GM12891 (cell line): ENCODE measurements at regions not wholly inside any gene's neighbourhood (a gene's known extent, or its start where the extent isn't known, plus 50 kb on each side); places are given as distances from the start of the nearest gene placed in this dataset.

Source experiments
- DNase-seq: peaks from one replicate; pipeline ENCODE4 v3.0.0; 2011; ENCODE audit warnings: low spot score; ENCODE audit not compliant: insufficient read length
- FAIRE-seq: peaks from 2 replicates; lab custom pipeline; 2011; peaks lifted over from hg19 to GRCh38; lab: Jason Lieb, UNC
- PAX5 ChIP-seq: IDR thresholded peaks from 2 replicates; pipeline ENCODE4 v1.6.1; 2011; ENCODE audit warnings: low read length, moderate library complexity, mild to moderate bottlenecking; ENCODE audit not compliant: insufficient read depth, severe bottlenecking
- POLR2A ChIP-seq: IDR thresholded peaks from 2 replicates; pipeline ENCODE4 v1.6.1; 2011; ENCODE audit warnings: low read depth, low read length, control low read depth
- POLR2AphosphoS5 ChIP-seq: IDR thresholded peaks from 2 replicates; pipeline ENCODE4 v1.6.1; 2011; ENCODE audit warnings: low read depth, low read length, control low read depth
- POU2F2 ChIP-seq: IDR thresholded peaks from 2 replicates; pipeline ENCODE4 v1.6.1; 2011; ENCODE audit warnings: low read depth, mild to moderate bottlenecking, control low read depth, low read length, moderate library complexity
- SPI1 ChIP-seq: IDR thresholded peaks from 2 replicates; pipeline ENCODE4 v1.6.1; 2011; ENCODE audit warnings: low read depth, low read length, control low read depth
- TAF1 ChIP-seq: IDR thresholded peaks from 2 replicates; pipeline ENCODE4 v1.6.1; 2011; ENCODE audit warnings: low read depth, low read length, control low read depth

GRCh38 chr3:165538166-165538565 is 299.1 kb downstream of the BCHE start:
- DNase-seq (no peak), FAIRE-seq (no peak)
- TF ChIP-seq POLR2AphosphoS5 (no peak), POU2F2 (no peak), POLR2A (no peak), PAX5 (no peak), SPI1 (no peak), TAF1 (no peak)

- FAIRE-seq (no peak), DNase-seq (no peak)
- TF ChIP-seq POLR2AphosphoS5 = no peak
- no peak for TF ChIP-seq SPI1
- no peak for TF ChIP-seq POLR2A
- TF ChIP-seq POU2F2 = no peak
- no peak for TF ChIP-seq PAX5
- TF ChIP-seq TAF1 = no peak
Measured at GRCh38 chr3:165532851-165533250, 304.4 kb downstream of the BCHE start.

- TF ChIP-seq SPI1 = no peak
- TF ChIP-seq PAX5 = no peak
- TF ChIP-seq POLR2AphosphoS5 = no peak
- TF ChIP-seq POU2F2 = no peak
- TF ChIP-seq POLR2A = no peak
- no peak for TF ChIP-seq TAF1
- FAIRE-seq (no peak), DNase-seq (no peak)
Measured at GRCh38 chr3:165529451-165529850, 307.8 kb downstream of the BCHE start.

GRCh38 chr3:165526367-165526766 is 310.9 kb downstream of the BCHE start:
- TF ChIP-seq PAX5 (no peak), TAF1 (no peak), POU2F2 (no peak), POLR2A (no peak), SPI1 (no peak), POLR2AphosphoS5 (no peak)
- FAIRE-seq (no peak), DNase-seq (no peak)

GRCh38 chr3:165523801-165524200 is 313.4 kb downstream of the BCHE start:
- no peak for DNase-seq
- TF ChIP-seq POLR2AphosphoS5 = no peak
- TF ChIP-seq TAF1 = no peak
- no peak for TF ChIP-seq POLR2A
- no peak for TF ChIP-seq PAX5
- TF ChIP-seq POU2F2 = no peak
- no peak for TF ChIP-seq SPI1
- FAIRE-seq = no peak

- FAIRE-seq (no peak), DNase-seq (no peak)
- TF ChIP-seq SPI1 (no peak), TAF1 (no peak), PAX5 (no peak), POLR2AphosphoS5 (no peak), POU2F2 (no peak), POLR2A (no peak)
Measured at GRCh38 chr3:165522386-165522785, 314.8 kb downstream of the BCHE start.

- TF ChIP-seq POU2F2 = no peak
- no peak for TF ChIP-seq POLR2AphosphoS5
- no peak for TF ChIP-seq SPI1
- TF ChIP-seq TAF1 = no peak
- no peak for TF ChIP-seq POLR2A
- TF ChIP-seq PAX5 = no peak
- no peak for FAIRE-seq
- DNase-seq = no peak
Measured at GRCh38 chr3:165521131-165521871, 315.9 kb downstream of the BCHE start.

- no peak for FAIRE-seq
- no peak for DNase-seq
- no peak for TF ChIP-seq SPI1
- TF ChIP-seq POLR2AphosphoS5 = no peak
- no peak for TF ChIP-seq POU2F2
- no peak for TF ChIP-seq TAF1
- TF ChIP-seq POLR2A = no peak
- TF ChIP-seq PAX5 = no peak
Measured at GRCh38 chr3:165519687-165520086, 317.5 kb downstream of the BCHE start.

GRCh38 chr3:165518346-165518745 is 318.9 kb downstream of the BCHE start:
- no peak for FAIRE-seq
- no peak for TF ChIP-seq PAX5
- no peak for TF ChIP-seq POLR2A
- no peak for TF ChIP-seq SPI1
- TF ChIP-seq TAF1 = no peak
- no peak for TF ChIP-seq POU2F2
- TF ChIP-seq POLR2AphosphoS5 = no peak
- DNase-seq = no peak
